ENCODE measurements at regions not wholly inside any gene's neighbourhood (a gene's known extent, or its start where the extent isn't known, plus 50 kb on each side); places are given as distances from the start of the nearest gene placed in this dataset.
A peak's percentile ranks its signal among the peaks of the same experiment; 100 is the strongest.

DNA sequence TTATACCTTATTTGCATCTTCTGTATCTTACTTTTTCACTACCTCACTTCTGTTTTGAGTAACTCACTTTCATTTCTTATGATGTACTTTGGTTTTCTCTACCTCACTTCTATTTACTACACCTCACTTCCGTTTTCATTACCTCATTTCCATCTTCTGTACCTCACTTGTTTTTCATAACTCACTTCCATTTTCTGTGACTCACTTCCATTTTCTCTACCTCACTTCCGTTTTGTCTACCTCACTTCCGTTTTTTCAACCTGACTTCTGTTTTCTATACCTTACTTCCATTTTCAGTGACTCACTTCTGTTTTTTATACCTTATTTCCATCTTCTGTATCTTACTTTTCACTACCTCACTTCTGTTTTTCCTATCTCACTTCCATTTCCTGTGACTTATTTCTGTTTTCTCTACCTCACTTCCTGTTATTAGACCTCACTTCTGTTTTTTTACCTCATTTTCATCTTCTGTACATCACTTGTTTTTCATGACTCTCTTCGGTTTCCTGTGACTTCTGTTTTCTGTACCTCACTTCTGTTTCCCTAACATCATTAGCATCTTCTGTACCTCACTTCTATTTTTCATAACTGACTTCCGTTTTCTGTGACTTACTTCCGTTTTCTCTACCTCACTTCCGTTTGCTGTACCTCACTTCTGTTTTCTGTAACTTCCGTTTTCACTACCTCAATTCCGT is 493.1 kb upstream of the AKR1E2 start:
- in situ Hi-C loops (cut with HindIII; ENCODE audit: low pct_unique_long_range_greater_than_20kb, low sequenced_read_pairs) = no loop called here
- Histone ChIP-seq H3K4me1 (ENCODE audit: control insufficient read depth, insufficient read depth, low read length) (no peaks in the 10 kb centered on the region), H3K36me3 (ENCODE audit: control insufficient read depth, insufficient read depth, low read length) (no peaks in the 10 kb centered on the region), H3K4me3 (ENCODE audit: low read depth in 2 of 2, low read length in 2 of 2) (no peak overlapping the region), H3K27ac (ENCODE audit: low read length) (peak overlapping the region; percentile 73; the same call in 1 of the 2 replicates), H3K27me3 (ENCODE audit: control insufficient read depth, insufficient read depth, low read length) (no peaks in the 10 kb centered on the region), H3K9me3 (ENCODE audit: control insufficient read depth, insufficient read depth, low read depth, low read length) (peaks cover 41% of the 10 kb centered on the region)
- BruUV-seq (replicated peaks) = no TSS peak
- POLR2A ChIA-PET = no interaction called here
- no peak for ATAC-seq
- CTCF ChIA-PET = no interaction called here
- TF ChIP-seq POLR2AphosphoS5 (IDR thresholded peaks at IDR 0.05; ENCODE audit: low read depth, low read length) (no peak), TCF7L2 (IDR thresholded peaks at IDR 0.05; ENCODE audit: low read depth, low read length) (no peak), SIN3A (IDR thresholded peaks at IDR 0.05; ENCODE audit: borderline replicate concordance, insufficient read depth, low read depth, low read length) (no peak)
- TF ChIP-seq, protein P1, sequence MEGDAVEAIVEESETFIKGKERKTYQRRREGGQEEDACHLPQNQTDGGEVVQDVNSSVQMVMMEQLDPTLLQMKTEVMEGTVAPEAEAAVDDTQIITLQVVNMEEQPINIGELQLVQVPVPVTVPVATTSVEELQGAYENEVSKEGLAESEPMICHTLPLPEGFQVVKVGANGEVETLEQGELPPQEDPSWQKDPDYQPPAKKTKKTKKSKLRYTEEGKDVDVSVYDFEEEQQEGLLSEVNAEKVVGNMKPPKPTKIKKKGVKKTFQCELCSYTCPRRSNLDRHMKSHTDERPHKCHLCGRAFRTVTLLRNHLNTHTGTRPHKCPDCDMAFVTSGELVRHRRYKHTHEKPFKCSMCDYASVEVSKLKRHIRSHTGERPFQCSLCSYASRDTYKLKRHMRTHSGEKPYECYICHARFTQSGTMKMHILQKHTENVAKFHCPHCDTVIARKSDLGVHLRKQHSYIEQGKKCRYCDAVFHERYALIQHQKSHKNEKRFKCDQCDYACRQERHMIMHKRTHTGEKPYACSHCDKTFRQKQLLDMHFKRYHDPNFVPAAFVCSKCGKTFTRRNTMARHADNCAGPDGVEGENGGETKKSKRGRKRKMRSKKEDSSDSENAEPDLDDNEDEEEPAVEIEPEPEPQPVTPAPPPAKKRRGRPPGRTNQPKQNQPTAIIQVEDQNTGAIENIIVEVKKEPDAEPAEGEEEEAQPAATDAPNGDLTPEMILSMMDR (IDR thresholded peaks at IDR 0.05) = no peak
- TF ChIP-seq, protein P2, sequence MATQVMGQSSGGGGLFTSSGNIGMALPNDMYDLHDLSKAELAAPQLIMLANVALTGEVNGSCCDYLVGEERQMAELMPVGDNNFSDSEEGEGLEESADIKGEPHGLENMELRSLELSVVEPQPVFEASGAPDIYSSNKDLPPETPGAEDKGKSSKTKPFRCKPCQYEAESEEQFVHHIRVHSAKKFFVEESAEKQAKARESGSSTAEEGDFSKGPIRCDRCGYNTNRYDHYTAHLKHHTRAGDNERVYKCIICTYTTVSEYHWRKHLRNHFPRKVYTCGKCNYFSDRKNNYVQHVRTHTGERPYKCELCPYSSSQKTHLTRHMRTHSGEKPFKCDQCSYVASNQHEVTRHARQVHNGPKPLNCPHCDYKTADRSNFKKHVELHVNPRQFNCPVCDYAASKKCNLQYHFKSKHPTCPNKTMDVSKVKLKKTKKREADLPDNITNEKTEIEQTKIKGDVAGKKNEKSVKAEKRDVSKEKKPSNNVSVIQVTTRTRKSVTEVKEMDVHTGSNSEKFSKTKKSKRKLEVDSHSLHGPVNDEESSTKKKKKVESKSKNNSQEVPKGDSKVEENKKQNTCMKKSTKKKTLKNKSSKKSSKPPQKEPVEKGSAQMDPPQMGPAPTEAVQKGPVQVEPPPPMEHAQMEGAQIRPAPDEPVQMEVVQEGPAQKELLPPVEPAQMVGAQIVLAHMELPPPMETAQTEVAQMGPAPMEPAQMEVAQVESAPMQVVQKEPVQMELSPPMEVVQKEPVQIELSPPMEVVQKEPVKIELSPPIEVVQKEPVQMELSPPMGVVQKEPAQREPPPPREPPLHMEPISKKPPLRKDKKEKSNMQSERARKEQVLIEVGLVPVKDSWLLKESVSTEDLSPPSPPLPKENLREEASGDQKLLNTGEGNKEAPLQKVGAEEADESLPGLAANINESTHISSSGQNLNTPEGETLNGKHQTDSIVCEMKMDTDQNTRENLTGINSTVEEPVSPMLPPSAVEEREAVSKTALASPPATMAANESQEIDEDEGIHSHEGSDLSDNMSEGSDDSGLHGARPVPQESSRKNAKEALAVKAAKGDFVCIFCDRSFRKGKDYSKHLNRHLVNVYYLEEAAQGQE (IDR thresholded peaks at IDR 0.05; ENCODE audit: insufficient read depth in 1 of 2, low read depth in 2 of 2, low read length in 1 of 2) = no peak
- DNase-seq (ENCODE audit: low read depth, low spot score) = no peak
- intact Hi-C loops (cut with micrococcal nuclease; ENCODE audit: unreplicated experiment) = no loop called here

DNA sequence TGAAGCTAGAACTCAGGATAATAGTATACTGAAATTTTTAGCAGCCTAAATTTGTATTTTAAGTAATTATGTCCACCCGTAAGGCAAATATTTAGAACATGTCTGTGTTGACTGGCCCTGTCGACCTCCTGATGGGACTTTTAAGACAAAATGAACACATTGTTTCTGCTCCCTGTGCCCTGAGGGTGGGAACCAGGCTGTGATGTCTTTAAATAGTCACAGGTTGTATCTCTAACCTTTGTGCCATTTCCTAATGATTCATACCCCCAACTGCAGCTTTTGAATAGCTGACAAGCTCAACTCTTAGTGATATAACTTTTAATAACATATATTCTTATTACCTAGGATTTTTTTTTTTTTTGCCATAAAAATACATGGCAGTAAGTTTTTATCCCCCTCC is 494.9 kb upstream of the AKR1E2 start:
- Histone ChIP-seq H3K27ac (ENCODE audit: low read length) (peak overlapping the region; percentile 34; the same call in 1 of the 2 replicates), H3K27me3 (ENCODE audit: control insufficient read depth, insufficient read depth, low read length) (no peaks in the 10 kb centered on the region), H3K4me1 (ENCODE audit: control insufficient read depth, insufficient read depth, low read length) (no peaks in the 10 kb centered on the region), H3K4me3 (ENCODE audit: low read depth in 2 of 2, low read length in 2 of 2) (no peak overlapping the region), H3K36me3 (ENCODE audit: control insufficient read depth, insufficient read depth, low read length) (no peaks in the 10 kb centered on the region), H3K9me3 (ENCODE audit: control insufficient read depth, insufficient read depth, low read depth, low read length) (peaks cover 41% of the 10 kb centered on the region)
- TF ChIP-seq, protein P2 (IDR thresholded peaks at IDR 0.05; ENCODE audit: insufficient read depth in 1 of 2, low read depth in 2 of 2, low read length in 1 of 2) = no peak
- TF ChIP-seq, protein P1 (IDR thresholded peaks at IDR 0.05) = no peak
- no peak for TF ChIP-seq TCF7L2 (IDR thresholded peaks at IDR 0.05; ENCODE audit: low read depth, low read length)
- TF ChIP-seq SIN3A (IDR thresholded peaks at IDR 0.05; ENCODE audit: borderline replicate concordance, insufficient read depth, low read depth, low read length) = no peak
- no peak for TF ChIP-seq POLR2AphosphoS5 (IDR thresholded peaks at IDR 0.05; ENCODE audit: low read depth, low read length)
- in situ Hi-C loops (cut with HindIII; ENCODE audit: low pct_unique_long_range_greater_than_20kb, low sequenced_read_pairs) = no loop called here
- ChIA-PET CTCF (no interaction called here), POLR2A (interaction anchor here (0.7 kb wide), 1 partner anchor 160 kb away, joined by 3 read pairs; no protein-coding TSS in a partner anchor)
- intact Hi-C loops (cut with micrococcal nuclease; ENCODE audit: unreplicated experiment) = no loop called here
- no TSS peak for BruUV-seq (replicated peaks)
- DNase-seq (ENCODE audit: low read depth, low spot score) (no peak), ATAC-seq (no peak)

Data from Panc1 (cell line).